NCI-H82 treated with DMSO at 0.1 percent for 48 hours (cell line): ENCODE measurements at regions not wholly inside any gene's neighbourhood (a gene's known extent, or its start where the extent isn't known, plus 50 kb on each side); places are given as distances from the start of the nearest gene placed in this dataset.

Source experiments
- DNase-seq: peaks from one replicate; lab custom pipeline; 2025; ENCODE audit not compliant: unreplicated experiment; lab: John Stamatoyannopoulos, UW

- no peak for DNase-seq
Measured at GRCh38 chr5:124664287-124664686, 82.2 kb downstream of the ZNF608 start.

GRCh38 chr5:124663101-124663506 lies 83.3 kb downstream of the ZNF608 start:
- DNase-seq, result no peak

GRCh38 chr5:124662181-124662781 lies 84.2 kb downstream of the ZNF608 start:
- peak; percentile 62 for DNase-seq

- DNase-seq, result peak; percentile 16
Measured at GRCh38 chr5:124661317-124662141, 84.9 kb downstream of the ZNF608 start.

- no peak for DNase-seq
Measured at GRCh38 chr5:124660229-124661093, 86.0 kb downstream of the ZNF608 start.

- DNase-seq, result no peak
Measured at GRCh38 chr5:124659798-124660197, 86.6 kb downstream of the ZNF608 start.

GRCh38 chr5:124658867-124659557 lies 87.4 kb downstream of the ZNF608 start:
- no peak for DNase-seq

- DNase-seq, result no peak
Measured at GRCh38 chr5:124655921-124656511, 90.4 kb downstream of the ZNF608 start.

- no peak for DNase-seq
Measured at GRCh38 chr5:124655251-124655917, 91.1 kb downstream of the ZNF608 start.

- no peak for DNase-seq
Measured at GRCh38 chr5:124654418-124654817, 92.0 kb downstream of the ZNF608 start.

- no peak for DNase-seq
Measured at GRCh38 chr5:124653666-124654065, 92.8 kb downstream of the ZNF608 start.

GRCh38 chr5:124652892-124653441 lies 93.5 kb downstream of the ZNF608 start:
- DNase-seq, result no peak

- no peak for DNase-seq
Measured at GRCh38 chr5:124652514-124652819, 94.0 kb downstream of the ZNF608 start.

- peak; percentile 16 for DNase-seq
Measured at GRCh38 chr5:124651663-124652513, 94.6 kb downstream of the ZNF608 start.

GRCh38 chr5:124650951-124651662 lies 95.3 kb downstream of the ZNF608 start:
- DNase-seq, result no peak

GRCh38 chr5:124650147-124650561 lies 96.3 kb downstream of the ZNF608 start:
- no peak for DNase-seq

- no peak for DNase-seq
Measured at GRCh38 chr5:124649491-124650146, 96.8 kb downstream of the ZNF608 start.

- no peak for DNase-seq
Measured at GRCh38 chr5:124648902-124649467, 97.5 kb downstream of the ZNF608 start.
